GM12864 (cell line): ENCODE measurements at regions not wholly inside any gene's neighbourhood (a gene's known extent, or its start where the extent isn't known, plus 50 kb on each side); places are given as distances from the start of the nearest gene placed in this dataset.

Experiments
- DNase-seq: peaks from one replicate; pipeline ENCODE4 v3.0.0-alpha.2; 2011; ENCODE audit warnings: low read depth
- H3K4me3 ChIP-seq: 2 replicates; pipeline ENCODE4 v1.5.1; 2011; ENCODE audit warnings: mild to moderate bottlenecking, low read depth, low read length, control low read depth
- TF ChIP-seq, protein P1 (sequence below): IDR thresholded peaks from 2 replicates; pipeline ENCODE4 v1.5.1; 2011; ENCODE audit warnings: low read depth, mild to moderate bottlenecking, moderate library complexity, low read length, control low read depth, inconsistent platforms; ENCODE audit errors: missing control alignments

DNA sequence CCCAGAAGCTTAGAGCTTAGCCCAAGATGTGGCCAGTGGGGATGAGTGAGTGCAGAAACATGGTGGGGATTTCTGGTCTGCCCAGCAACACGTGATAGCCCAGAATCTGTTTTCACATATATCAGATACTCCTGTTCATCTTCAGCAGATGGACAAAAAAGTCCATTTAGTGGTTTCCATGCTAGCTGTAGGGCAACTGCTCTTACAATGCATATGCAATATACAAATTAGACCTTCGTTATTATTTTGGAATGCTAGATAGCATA is 96.9 kb upstream of the SGIP1 start:
- DNase-seq: no peak
- no peak overlapping the region for H3K4me3 ChIP-seq
- TF ChIP-seq, protein P1, sequence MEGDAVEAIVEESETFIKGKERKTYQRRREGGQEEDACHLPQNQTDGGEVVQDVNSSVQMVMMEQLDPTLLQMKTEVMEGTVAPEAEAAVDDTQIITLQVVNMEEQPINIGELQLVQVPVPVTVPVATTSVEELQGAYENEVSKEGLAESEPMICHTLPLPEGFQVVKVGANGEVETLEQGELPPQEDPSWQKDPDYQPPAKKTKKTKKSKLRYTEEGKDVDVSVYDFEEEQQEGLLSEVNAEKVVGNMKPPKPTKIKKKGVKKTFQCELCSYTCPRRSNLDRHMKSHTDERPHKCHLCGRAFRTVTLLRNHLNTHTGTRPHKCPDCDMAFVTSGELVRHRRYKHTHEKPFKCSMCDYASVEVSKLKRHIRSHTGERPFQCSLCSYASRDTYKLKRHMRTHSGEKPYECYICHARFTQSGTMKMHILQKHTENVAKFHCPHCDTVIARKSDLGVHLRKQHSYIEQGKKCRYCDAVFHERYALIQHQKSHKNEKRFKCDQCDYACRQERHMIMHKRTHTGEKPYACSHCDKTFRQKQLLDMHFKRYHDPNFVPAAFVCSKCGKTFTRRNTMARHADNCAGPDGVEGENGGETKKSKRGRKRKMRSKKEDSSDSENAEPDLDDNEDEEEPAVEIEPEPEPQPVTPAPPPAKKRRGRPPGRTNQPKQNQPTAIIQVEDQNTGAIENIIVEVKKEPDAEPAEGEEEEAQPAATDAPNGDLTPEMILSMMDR: no peak

DNA sequence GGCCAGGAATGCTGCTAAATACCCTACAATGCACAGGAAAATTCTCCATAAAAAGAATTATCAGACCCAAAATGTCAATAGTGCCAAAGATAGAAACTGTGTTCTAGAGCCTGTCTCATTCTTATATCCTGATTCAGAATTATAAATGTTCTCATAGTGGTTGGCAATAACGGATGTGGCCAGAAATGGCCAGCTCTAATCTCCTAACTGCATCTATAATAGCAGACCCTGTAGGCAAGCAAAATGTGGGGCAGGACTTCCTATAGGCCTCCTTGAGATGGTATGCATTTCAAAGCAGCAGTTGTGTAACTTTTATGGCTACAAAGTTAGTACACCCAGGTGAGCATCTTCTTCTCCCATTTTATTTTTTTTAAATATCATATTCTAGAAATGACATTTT is 95.9 kb upstream of the SGIP1 start:
- no peak overlapping the region for H3K4me3 ChIP-seq
- no peak for DNase-seq
- TF ChIP-seq, protein P1: no peak

DNA sequence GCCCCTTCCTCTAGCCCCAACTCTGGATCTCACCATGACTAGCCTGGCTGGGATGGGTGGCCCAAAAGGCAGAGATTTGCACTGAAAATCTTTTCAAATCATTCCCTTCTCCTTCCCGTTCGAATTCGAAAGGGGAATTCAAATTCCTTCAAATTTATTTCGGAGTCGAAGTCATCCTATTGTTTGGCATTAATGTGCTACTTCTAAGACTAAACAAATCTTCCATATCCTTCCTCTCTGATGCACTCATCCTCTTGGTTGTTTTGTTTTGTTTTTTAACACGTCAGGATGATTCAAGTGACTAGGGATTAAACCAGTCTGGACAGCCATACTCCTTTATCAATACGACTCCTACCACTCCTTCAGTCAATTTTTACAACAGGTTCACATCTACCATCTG is 95.5 kb upstream of the SGIP1 start:
- no peak for DNase-seq
- no peak overlapping the region; the same call in 1 of the 2 replicates for H3K4me3 ChIP-seq
- TF ChIP-seq, protein P1: no peak

DNA sequence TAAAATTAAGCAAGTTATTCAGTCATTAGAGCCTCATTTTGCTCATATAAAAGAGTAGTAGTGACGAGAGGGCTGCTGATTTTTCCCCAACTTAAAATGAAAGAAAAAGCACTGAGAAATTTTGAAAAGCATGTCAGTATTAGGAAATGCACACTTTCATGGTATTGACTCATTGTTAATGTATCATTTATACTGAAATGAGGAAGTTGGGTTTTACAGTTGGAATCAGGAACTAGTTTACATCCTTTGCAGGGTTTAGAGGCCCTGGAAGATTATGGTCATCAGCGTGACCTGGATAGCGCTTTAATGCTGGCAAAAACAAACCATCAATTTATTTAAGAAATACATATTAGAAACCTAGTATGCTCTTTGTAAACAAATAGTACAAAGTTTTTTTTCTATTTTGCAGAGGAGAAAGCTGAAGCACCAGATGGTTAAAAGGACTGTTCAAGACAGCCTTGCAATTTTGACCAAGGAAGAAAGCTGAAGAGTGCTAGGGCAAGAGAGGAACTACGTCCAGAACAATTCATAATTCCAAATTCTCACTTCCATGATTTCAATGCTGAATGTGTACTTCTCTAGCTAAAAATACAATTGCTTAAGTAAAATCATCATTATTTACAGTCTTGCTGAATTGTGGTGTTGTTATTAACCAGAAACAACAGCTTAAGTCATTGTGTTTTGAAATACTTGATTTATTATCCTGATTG is 94.8 kb upstream of the SGIP1 start:
- H3K4me3 ChIP-seq: no peak overlapping the region; the same call in 1 of the 2 replicates
- TF ChIP-seq, protein P1: no peak
- no peak for DNase-seq

DNA sequence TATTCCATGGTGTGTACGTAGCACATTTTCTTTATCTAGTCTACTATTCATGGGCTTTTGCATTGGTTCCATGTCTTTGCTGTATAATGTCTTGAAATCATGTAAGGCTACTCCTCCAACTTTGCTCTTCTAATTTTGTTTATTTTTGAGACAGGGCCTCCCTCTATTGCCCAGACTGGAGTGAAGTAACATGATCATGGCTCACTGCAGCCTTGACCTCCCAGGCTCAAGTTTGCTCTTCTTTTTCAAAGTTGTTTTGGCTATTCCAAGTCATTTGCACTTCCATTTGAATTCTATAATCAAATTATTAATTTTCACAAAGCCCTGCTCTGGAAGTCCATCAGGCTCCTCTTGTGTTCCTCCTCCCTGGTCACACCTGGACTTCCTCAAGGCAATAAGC is 90.2 kb upstream of the SGIP1 start:
- DNase-seq: no peak
- TF ChIP-seq, protein P1: no peak
- no peak overlapping the region for H3K4me3 ChIP-seq

DNA sequence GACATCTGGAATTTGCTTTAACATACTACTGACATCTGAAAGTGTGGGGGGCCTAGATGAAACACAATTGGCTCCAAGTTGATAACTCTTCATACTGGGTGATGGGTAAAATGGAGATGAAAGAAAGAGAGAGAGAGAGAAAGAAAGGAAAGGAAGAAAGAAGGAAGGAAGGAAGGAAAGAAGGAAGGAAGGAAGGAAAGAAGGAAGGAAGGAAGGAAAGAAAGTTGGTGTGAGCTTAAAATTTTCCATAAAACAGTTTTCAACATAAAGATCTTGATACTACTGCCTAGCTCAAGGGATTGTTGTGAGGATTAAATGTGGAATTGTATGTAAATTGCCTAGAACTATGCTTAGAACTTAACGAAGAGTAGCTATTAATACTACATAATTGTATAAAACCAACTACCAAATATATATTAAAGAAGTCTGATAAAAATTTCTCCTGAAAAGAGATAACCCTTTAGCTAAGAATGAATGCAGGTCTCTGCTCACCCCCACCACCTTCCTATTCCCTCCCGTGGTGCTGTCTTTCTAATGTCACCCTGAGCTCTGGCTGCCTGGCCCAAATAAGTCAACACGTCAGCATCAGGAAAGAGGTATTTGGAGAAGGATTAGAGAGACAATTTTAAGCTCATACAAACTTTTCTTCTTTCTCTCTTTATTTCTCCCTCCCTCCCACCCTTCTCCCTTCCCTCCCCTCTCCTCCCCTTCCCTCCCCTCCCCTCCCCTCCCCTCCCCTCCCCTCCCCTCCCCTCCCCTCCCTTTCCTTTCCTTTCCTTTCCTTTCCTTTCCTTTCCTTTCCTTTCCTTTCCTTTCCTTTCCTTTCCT is 89.3 kb upstream of the SGIP1 start:
- TF ChIP-seq, protein P1: no peak
- H3K4me3 ChIP-seq: peak overlapping the region; percentile 20; the same call in 1 of the 2 replicates
- DNase-seq: no peak
